Prostate gland (tissue), 2 donors: ENCODE measurements at regions not wholly inside any gene's neighbourhood (a gene's known extent, or its start where the extent isn't known, plus 50 kb on each side); places are given as distances from the start of the nearest gene placed in this dataset.

Experiments
- DNase-seq: peaks from one replicate; pipeline ENCODE4 v3.0.0-alpha.2; 2019; ENCODE audit warnings: low spot score
- H3K27ac ChIP-seq, 2 donors: fragments of 200-600 bp; sonication (generic); 2 replicates each; pipeline ENCODE4 v1.5.1; 2017 to 2019
- H3K27me3 ChIP-seq: fragments of 200-600 bp; sonication (generic); replicated peaks from 2 replicates; pipeline ENCODE4 v1.5.1; 2019; ENCODE audit not compliant: insufficient read depth
- H3K36me3 ChIP-seq, 2 donors: fragments of 200-600 bp; sonication (generic); 1 replicate in 1 of 2; 2 replicates in 1 of 2; pipeline versions ENCODE4 v1.5.1 to v1.8.1; 2017 to 2019
- H3K4me1 ChIP-seq: fragments of 200-600 bp; sonication (generic); replicated peaks from 2 replicates; pipeline ENCODE4 v1.5.1; 2019
- H3K4me3 ChIP-seq, 2 donors: fragments of 200-600 bp; sonication (generic); 2 replicates each; pipeline ENCODE4 v1.5.1; 2017 to 2019
- H3K9me3 ChIP-seq: fragments of 200-600 bp; sonication (generic); 2 replicates; pipeline ENCODE4 v1.5.1; 2017
- POLR2A ChIP-seq: fragments of 450-650 bp; IDR thresholded peaks from one replicate; pipeline ENCODE4 v1.6.1; 2016; ENCODE audit warnings: antibody characterized with exemption, mild to moderate bottlenecking
- POLR2AphosphoS5 ChIP-seq: sonication (generic); formaldehyde crosslinking; IDR thresholded peaks from one replicate; pipeline ENCODE4 v1.6.1; 2017; ENCODE audit warnings: antibody characterized with exemption
- WGBS: methylation state at CpG from one replicate; pipeline ENCODE4 v1.1.5; 2018; 5-methylcytosine and 5-hydroxymethylcytosine counted together
- intact Hi-C: fragments of 100-400 bp; cut with DNase I; formaldehyde crosslinking; loops from one replicate; pipeline ENCODE4 v1.14.2; 2022
- TF ChIP-seq, protein P1 (sequence below), 4 experiments: fragments of 200-600 bp in 2 of 4; fragments of 450-650 bp in 2 of 4; sonication (generic) in 2 of 4; IDR thresholded peaks; 1 replicate in 3 of 4; 2 replicates in 1 of 4; pipeline ENCODE4 v1.5.1; 2016 to 2019; ENCODE audit warnings: antibody characterized with exemption in 4 of 4, mild to moderate bottlenecking in 2 of 4, moderate library complexity in 2 of 4

DNA sequence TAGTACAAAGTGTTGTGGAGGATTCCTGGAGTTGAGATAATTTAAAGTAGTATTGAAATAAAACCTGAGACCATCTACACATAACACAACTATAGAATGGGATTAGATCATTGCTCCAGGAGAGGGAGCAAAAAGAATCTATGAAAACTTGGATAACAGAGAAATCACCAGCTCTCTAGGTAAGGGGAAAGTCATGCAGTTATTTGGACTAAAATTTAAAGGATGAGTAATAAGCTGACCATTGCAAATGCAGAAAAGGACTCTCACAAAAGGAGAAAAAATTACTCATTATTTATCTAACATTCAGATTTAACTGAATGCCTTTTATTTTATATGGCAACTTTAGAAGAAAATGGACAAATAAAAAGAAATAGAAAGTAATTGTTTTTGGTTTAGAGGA, 1399.8 kb upstream of the ACVR2A start:
- intact Hi-C loops, result no loop called here
- no peak for DNase-seq
- Histone ChIP-seq H3K27ac (no peak overlapping the region), H3K27me3 (no peaks in the 10 kb centered on the region), H3K4me3 (no peak overlapping the region), H3K9me3 (no peaks in the 10 kb centered on the region), H3K4me1 (no peaks in the 10 kb centered on the region), H3K36me3 (no peaks in the 10 kb centered on the region)
- TF ChIP-seq, protein P1, sequence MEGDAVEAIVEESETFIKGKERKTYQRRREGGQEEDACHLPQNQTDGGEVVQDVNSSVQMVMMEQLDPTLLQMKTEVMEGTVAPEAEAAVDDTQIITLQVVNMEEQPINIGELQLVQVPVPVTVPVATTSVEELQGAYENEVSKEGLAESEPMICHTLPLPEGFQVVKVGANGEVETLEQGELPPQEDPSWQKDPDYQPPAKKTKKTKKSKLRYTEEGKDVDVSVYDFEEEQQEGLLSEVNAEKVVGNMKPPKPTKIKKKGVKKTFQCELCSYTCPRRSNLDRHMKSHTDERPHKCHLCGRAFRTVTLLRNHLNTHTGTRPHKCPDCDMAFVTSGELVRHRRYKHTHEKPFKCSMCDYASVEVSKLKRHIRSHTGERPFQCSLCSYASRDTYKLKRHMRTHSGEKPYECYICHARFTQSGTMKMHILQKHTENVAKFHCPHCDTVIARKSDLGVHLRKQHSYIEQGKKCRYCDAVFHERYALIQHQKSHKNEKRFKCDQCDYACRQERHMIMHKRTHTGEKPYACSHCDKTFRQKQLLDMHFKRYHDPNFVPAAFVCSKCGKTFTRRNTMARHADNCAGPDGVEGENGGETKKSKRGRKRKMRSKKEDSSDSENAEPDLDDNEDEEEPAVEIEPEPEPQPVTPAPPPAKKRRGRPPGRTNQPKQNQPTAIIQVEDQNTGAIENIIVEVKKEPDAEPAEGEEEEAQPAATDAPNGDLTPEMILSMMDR (IDR thresholded peaks at IDR 0.05), result no peak
- no peak for TF ChIP-seq POLR2AphosphoS5
- no peak for TF ChIP-seq POLR2A

DNA sequence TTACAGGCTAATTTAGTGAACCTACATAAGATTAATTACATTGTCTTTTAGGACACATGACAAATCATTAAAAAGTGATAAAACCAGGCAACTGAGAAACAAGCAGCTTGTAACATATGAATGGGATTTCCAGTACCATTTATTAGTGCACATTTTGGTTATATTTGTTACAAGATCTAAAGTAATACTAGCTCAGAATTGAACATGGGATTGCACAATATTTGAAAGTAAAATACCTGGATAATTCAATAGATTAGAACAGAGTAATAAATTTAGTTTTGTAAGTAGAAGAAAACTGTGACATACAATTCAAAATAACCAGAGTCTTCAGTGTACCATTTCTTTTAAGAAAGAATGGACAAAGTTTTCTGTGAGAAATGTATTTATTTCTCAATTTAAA, 1400.7 kb upstream of the ACVR2A start:
- TF ChIP-seq POLR2AphosphoS5 (no peak), POLR2A (no peak)
- TF ChIP-seq, protein P1 (IDR thresholded peaks at IDR 0.05), result no peak
- H3K27me3 ChIP-seq, result no peaks in the 10 kb centered on the region
- intact Hi-C loops, result no loop called here
- H3K4me3 ChIP-seq, result no peak overlapping the region
- H3K9me3 ChIP-seq, result no peaks in the 10 kb centered on the region
- H3K27ac ChIP-seq, result no peak overlapping the region
- DNase-seq, result no peak
- H3K36me3 ChIP-seq, result no peaks in the 10 kb centered on the region
- H3K4me1 ChIP-seq, result no peaks in the 10 kb centered on the region

DNA sequence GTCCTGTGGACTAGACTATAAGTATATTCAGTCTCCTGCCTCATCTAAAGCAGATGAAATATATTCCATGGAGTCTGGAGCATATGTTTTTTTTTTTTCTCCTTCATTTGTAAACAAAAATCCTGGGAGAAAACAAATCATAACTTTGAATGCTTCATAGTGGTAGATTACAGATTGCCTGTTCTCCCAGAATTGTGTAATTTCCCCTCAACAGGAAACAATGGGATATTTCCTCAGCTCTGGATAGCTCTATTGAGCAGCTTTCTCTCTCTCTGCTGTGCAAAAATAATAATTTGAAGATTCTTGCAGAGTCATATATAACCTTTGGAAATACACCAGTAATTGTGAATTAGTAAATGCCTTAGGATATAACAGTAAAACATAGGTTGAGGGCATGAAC, 1406.6 kb upstream of the ACVR2A start:
- Histone ChIP-seq H3K36me3 (no peaks in the 10 kb centered on the region), H3K9me3 (no peaks in the 10 kb centered on the region), H3K27me3 (no peaks in the 10 kb centered on the region), H3K4me3 (no peak overlapping the region), H3K4me1 (no peaks in the 10 kb centered on the region), H3K27ac (no peak overlapping the region)
- DNase-seq, result no peak
- intact Hi-C loops, result no loop called here
- TF ChIP-seq POLR2A, result no peak
- TF ChIP-seq, protein P1 (IDR thresholded peaks at IDR 0.05), result no peak
- TF ChIP-seq POLR2AphosphoS5, result no peak

DNA sequence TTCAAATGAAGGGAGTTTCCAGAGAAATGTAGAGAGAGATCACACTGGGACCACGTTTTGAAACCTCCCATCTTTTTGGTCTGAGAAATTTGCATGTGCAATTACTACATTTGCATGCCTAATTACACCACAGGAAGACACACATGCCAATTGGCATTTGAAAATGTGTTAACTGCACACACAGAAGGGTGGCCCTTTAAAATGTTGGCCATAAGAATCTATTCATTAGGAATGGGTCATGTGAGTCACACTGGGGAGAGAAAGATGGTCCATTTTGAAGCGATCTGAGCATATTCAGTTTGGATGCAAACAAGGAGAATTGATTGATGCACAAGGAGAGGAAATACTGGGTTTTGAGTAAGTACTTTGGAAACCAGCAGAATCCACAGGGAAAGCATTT, 1407.1 kb upstream of the ACVR2A start:
- 36% methylated on average over 2 of the region's 2 CpGs for WGBS
- intact Hi-C loops, result no loop called here
- TF ChIP-seq POLR2AphosphoS5 (no peak), POLR2A (no peak)
- TF ChIP-seq, protein P1 (IDR thresholded peaks at IDR 0.05), result no peak
- no peaks in the 10 kb centered on the region for H3K27me3 ChIP-seq
- H3K4me1 ChIP-seq, result no peaks in the 10 kb centered on the region
- DNase-seq, result no peak
- no peak overlapping the region for H3K4me3 ChIP-seq
- no peak overlapping the region for H3K27ac ChIP-seq
- H3K36me3 ChIP-seq, result no peaks in the 10 kb centered on the region
- H3K9me3 ChIP-seq, result no peaks in the 10 kb centered on the region

DNA sequence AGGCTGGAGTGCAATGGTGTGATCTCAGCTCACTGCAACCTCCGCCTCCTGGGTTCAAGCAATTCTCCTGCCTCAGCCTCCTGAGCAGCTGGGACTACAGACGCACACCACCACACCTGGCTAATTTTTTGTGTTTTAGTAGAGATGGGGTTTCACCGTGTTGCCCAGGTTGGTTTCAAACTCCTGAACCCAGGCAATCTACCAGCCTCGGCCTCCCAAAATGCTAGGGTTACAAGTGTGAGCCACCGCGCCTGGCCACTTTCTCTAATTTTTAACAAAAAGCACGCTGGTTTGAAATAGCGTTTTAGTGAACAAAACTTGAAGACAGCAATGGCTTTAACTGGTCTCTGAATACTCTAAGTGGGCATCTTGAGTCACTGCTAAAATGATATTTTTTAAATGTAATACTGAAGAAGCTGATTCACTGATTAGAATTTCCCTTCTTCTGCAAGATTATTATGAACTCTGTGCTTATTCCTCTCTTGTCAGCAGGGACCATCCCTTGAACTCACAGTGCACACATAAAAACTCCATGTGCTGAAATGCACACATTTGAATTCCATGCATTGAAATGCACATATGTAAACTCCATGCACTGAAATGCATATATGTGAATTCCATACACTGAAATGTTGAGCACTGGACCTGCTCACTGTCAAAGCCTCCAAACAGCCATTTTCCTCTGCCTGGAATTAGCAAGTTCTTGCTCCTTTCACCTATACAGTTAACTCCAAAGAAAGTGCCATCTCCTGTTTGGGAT, 1411.5 kb upstream of the ACVR2A start:
- Histone ChIP-seq H3K4me1 (no peaks in the 10 kb centered on the region), H3K36me3 (no peaks in the 10 kb centered on the region), H3K27me3 (no peaks in the 10 kb centered on the region), H3K27ac (no peak overlapping the region), H3K4me3 (no peak overlapping the region), H3K9me3 (no peaks in the 10 kb centered on the region)
- TF ChIP-seq POLR2AphosphoS5, result no peak
- no peak for TF ChIP-seq POLR2A
- TF ChIP-seq, protein P1 (IDR thresholded peaks at IDR 0.05), result no peak
- intact Hi-C loops, result no loop called here
- DNase-seq, result no peak
- 95% methylated on average over 8 of the region's 8 CpGs for WGBS
